ENCODE measurements at regions not wholly inside any gene's neighbourhood (a gene's known extent, or its start where the extent isn't known, plus 50 kb on each side); places are given as distances from the start of the nearest gene placed in this dataset.

DNA sequence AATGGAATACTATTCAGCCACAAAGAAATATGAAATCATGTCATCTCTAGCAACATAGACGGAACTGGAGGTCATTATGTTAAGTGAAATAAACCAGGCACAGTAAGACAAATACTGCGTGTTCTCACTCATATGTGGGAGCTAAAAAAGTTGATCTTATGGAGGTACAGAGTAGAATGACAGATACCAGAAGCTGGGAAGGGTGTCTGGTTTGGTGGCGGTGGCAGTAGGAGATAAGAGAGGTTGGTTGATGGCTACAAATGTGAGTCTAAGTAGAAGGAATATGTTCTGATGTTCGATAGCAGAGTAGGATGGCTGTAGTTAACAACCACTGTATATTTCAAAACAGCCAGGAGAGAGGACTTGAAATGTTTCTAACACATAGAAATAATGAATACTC is 121.6 kb downstream of the PLPPR4 start:
- no peaks in the 10 kb centered on the region for H3K27me3 ChIP-seq (ENCODE audit: insufficient read depth, low read length, poor library complexity, severe bottlenecking)
- no peaks in the 10 kb centered on the region for H4K20me1 ChIP-seq (ENCODE audit: insufficient read depth, low read length, poor library complexity, severe bottlenecking)
- no peaks in the 10 kb centered on the region for H3K9me3 ChIP-seq (ENCODE audit: insufficient read depth, low read depth, low read length)
- H3F3A ChIP-seq (ENCODE audit: low read depth) = no peaks in the 10 kb centered on the region
- H3K4me1 ChIP-seq (ENCODE audit: insufficient read depth, low read length, poor library complexity, severe bottlenecking) = no peaks in the 10 kb centered on the region
- no peaks in the 10 kb centered on the region for H3K36me3 ChIP-seq (ENCODE audit: insufficient read depth, low read length)
- no peaks in the 10 kb centered on the region for H3K9me2 ChIP-seq (replicated peaks; ENCODE audit: low read depth, low read length)
- no peaks in the 10 kb centered on the region for H3K79me2 ChIP-seq (ENCODE audit: insufficient read depth, low read length)
- no peak overlapping the region for H3K4me2 ChIP-seq (ENCODE audit: low read depth, low read length, poor library complexity, severe bottlenecking)
- no peak overlapping the region for H3K4me3 ChIP-seq (ENCODE audit: low read length, poor library complexity, severe bottlenecking)
- TF ChIP-seq, protein P1, sequence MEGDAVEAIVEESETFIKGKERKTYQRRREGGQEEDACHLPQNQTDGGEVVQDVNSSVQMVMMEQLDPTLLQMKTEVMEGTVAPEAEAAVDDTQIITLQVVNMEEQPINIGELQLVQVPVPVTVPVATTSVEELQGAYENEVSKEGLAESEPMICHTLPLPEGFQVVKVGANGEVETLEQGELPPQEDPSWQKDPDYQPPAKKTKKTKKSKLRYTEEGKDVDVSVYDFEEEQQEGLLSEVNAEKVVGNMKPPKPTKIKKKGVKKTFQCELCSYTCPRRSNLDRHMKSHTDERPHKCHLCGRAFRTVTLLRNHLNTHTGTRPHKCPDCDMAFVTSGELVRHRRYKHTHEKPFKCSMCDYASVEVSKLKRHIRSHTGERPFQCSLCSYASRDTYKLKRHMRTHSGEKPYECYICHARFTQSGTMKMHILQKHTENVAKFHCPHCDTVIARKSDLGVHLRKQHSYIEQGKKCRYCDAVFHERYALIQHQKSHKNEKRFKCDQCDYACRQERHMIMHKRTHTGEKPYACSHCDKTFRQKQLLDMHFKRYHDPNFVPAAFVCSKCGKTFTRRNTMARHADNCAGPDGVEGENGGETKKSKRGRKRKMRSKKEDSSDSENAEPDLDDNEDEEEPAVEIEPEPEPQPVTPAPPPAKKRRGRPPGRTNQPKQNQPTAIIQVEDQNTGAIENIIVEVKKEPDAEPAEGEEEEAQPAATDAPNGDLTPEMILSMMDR (conservative IDR thresholded peaks at IDR 0.05; ENCODE audit: low read length) = no peak
- no peak for TF ChIP-seq EZH2phosphoT487 (IDR thresholded peaks at IDR 0.05; ENCODE audit: borderline replicate concordance)
- no peak overlapping the region for H2AFZ ChIP-seq (ENCODE audit: low read length)
- no peak overlapping the region for H3K9ac ChIP-seq (ENCODE audit: low read depth, low read length, poor library complexity, severe bottlenecking)

DNA sequence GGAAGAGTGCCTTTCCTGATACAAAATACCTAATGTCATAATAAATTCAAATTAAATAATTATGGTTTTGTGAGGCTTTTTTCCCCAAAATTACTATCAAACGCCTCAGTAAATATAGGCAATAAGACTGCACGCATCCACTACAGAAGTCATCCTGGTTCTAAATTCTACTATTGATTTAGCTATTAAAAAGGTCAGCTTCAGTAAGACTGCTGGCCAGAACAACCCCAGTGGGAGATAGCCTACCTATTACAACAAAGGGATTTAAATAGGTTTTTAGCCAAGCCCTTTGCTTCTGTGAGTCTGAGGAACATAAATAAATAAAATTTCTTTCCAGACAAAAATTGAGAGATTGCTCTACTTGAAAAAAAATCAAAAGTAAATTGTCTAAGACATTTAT is 132.1 kb downstream of the PLPPR4 start:
- Histone ChIP-seq H3K27me3 (ENCODE audit: insufficient read depth, low read length, poor library complexity, severe bottlenecking) (no peaks in the 10 kb centered on the region), H3K4me2 (ENCODE audit: low read depth, low read length, poor library complexity, severe bottlenecking) (no peak overlapping the region), H3F3A (ENCODE audit: low read depth) (no peaks in the 10 kb centered on the region), H3K4me3 (ENCODE audit: low read length, poor library complexity, severe bottlenecking) (no peak overlapping the region), H2AFZ (ENCODE audit: low read length) (no peak overlapping the region), H3K36me3 (ENCODE audit: insufficient read depth, low read length) (no peaks in the 10 kb centered on the region), H3K9me3 (ENCODE audit: insufficient read depth, low read depth, low read length) (no peaks in the 10 kb centered on the region), H4K20me1 (ENCODE audit: insufficient read depth, low read length, poor library complexity, severe bottlenecking) (no peaks in the 10 kb centered on the region), H3K9me2 (replicated peaks; ENCODE audit: low read depth, low read length) (no peaks in the 10 kb centered on the region), H3K79me2 (ENCODE audit: insufficient read depth, low read length) (no peaks in the 10 kb centered on the region), H3K4me1 (ENCODE audit: insufficient read depth, low read length, poor library complexity, severe bottlenecking) (no peaks in the 10 kb centered on the region), H3K9ac (ENCODE audit: low read depth, low read length, poor library complexity, severe bottlenecking) (no peak overlapping the region)
- TF ChIP-seq, protein P1 (conservative IDR thresholded peaks at IDR 0.05; ENCODE audit: low read length) = no peak
- TF ChIP-seq EZH2phosphoT487 (IDR thresholded peaks at IDR 0.05; ENCODE audit: borderline replicate concordance) = no peak

DNA sequence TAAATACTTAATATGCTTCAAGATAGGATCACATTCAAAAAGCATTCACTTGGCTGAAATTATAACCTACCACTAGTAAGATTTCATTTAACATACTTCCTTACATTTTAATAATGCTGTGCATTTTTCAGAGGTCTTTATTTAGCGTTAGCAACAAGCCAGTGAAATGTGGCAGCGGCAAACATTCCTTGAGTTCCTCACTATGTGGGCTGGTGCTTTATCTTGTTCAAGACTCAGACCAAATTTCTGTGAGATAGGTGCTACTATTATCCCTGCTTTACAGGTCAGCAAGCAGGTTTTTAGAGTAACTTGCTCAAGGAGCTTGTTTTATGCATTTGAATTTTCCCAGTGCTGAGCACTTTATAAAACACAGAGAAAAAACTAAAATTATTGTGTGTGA is 132.7 kb downstream of the PLPPR4 start:
- Histone ChIP-seq H3F3A (ENCODE audit: low read depth) (no peaks in the 10 kb centered on the region), H3K9ac (ENCODE audit: low read depth, low read length, poor library complexity, severe bottlenecking) (no peak overlapping the region)
- TF ChIP-seq EZH2phosphoT487 (IDR thresholded peaks at IDR 0.05; ENCODE audit: borderline replicate concordance) = no peak
- TF ChIP-seq, protein P1 (conservative IDR thresholded peaks at IDR 0.05; ENCODE audit: low read length) = no peak

More for the DNA sequence above, 132.7 kb downstream of the PLPPR4 start:
- Histone ChIP-seq H3K4me3 (ENCODE audit: low read length, poor library complexity, severe bottlenecking) (no peak overlapping the region), H3K4me2 (ENCODE audit: low read depth, low read length, poor library complexity, severe bottlenecking) (no peak overlapping the region), H3K4me1 (ENCODE audit: insufficient read depth, low read length, poor library complexity, severe bottlenecking) (no peaks in the 10 kb centered on the region), H3K79me2 (ENCODE audit: insufficient read depth, low read length) (no peaks in the 10 kb centered on the region), H3K27me3 (ENCODE audit: insufficient read depth, low read length, poor library complexity, severe bottlenecking) (no peaks in the 10 kb centered on the region), H2AFZ (ENCODE audit: low read length) (no peak overlapping the region; the same call in 1 of the 2 replicates), H3K36me3 (ENCODE audit: insufficient read depth, low read length) (no peaks in the 10 kb centered on the region), H3K9me2 (replicated peaks; ENCODE audit: low read depth, low read length) (no peaks in the 10 kb centered on the region), H4K20me1 (ENCODE audit: insufficient read depth, low read length, poor library complexity, severe bottlenecking) (no peaks in the 10 kb centered on the region), H3K9me3 (ENCODE audit: insufficient read depth, low read depth, low read length) (no peaks in the 10 kb centered on the region)
